ENCODE measurements at regions not wholly inside any gene's neighbourhood (a gene's known extent, or its start where the extent isn't known, plus 50 kb on each side); places are given as distances from the start of the nearest gene placed in this dataset.

DNA sequence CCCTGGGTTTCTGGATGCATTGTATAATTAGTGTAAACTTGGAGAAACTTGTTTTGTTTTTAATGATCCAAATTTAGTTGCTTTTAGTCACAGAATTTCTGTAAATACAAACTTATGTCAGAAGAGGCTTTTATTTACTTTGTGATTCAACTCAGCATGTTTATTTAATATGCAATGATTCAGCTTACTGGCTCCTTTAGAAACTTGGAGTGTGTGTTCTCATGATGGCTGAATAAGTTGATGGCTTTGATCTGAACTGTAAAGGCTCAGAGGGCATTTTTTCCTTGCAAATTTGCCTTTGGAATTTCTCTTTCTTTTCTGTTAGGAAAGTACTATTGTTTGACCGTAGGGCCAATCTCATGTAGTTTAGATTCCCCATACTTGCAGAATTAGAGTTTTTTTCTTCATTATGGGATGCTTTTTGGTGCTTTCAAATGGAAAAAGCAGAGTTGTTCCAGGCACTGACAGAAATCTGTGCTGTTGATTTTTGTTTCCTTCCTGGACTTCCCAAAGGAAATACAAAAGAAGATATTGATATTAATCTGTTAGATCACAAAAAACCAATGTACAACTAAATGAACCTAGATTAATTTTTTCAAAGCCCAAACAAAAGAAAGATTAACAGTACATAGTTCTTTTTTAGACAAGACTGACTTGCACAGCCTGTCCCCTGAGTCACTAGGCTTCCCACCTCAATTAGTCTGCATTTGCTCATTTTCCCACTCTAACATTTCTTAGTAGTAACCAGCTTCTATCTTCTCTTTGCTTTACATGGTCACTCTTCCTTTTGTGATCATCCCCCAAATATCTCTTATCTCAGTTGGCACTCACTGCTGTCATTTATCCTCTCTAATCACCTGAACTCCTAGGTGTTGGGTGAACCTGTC, 96.8 kb upstream of the AGR3 start:
- Histone ChIP-seq H3K4me1 (ENCODE audit: insufficient read depth, low read length) (no peaks in the 10 kb centered on the region), H3K27ac (ENCODE audit: low read depth in 1 of 2, low read length in 2 of 2) (no peak overlapping the region), H3K9me3 (ENCODE audit: control insufficient read depth in 1 of 2, insufficient read depth in 1 of 2, low read length in 2 of 2) (no peaks in the 10 kb centered on the region), H3K27me3 (ENCODE audit: control insufficient read depth in 1 of 2, insufficient read depth in 2 of 2, low read length in 2 of 2) (no peaks in the 10 kb centered on the region), H3K36me3 (ENCODE audit: insufficient read depth, low read length) (no peaks in the 10 kb centered on the region), H3K4me3 (ENCODE audit: low read length) (no peak overlapping the region)
- DNase-seq (no peak), ATAC-seq (ENCODE audit: poor library complexity) (no peak)
- Mint-ChIP-seq H3K27ac (no peak overlapping the region), H3K27me3 (peaks cover 5% of the 10 kb centered on the region), H3K4me3 (no peak overlapping the region), H3K4me1 (ENCODE audit: low read depth) (peaks cover 7% of the 10 kb centered on the region), H3K9me3 (no peaks in the 10 kb centered on the region), H3K36me3 (ENCODE audit: low read depth) (no peaks in the 10 kb centered on the region)
- TF ChIP-seq, protein P1, sequence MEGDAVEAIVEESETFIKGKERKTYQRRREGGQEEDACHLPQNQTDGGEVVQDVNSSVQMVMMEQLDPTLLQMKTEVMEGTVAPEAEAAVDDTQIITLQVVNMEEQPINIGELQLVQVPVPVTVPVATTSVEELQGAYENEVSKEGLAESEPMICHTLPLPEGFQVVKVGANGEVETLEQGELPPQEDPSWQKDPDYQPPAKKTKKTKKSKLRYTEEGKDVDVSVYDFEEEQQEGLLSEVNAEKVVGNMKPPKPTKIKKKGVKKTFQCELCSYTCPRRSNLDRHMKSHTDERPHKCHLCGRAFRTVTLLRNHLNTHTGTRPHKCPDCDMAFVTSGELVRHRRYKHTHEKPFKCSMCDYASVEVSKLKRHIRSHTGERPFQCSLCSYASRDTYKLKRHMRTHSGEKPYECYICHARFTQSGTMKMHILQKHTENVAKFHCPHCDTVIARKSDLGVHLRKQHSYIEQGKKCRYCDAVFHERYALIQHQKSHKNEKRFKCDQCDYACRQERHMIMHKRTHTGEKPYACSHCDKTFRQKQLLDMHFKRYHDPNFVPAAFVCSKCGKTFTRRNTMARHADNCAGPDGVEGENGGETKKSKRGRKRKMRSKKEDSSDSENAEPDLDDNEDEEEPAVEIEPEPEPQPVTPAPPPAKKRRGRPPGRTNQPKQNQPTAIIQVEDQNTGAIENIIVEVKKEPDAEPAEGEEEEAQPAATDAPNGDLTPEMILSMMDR (IDR thresholded peaks at IDR 0.05) = no peak
- CTCF ChIA-PET = no interaction called here
- intact Hi-C loops (cut with DNase I, micrococcal nuclease) = no loop called here
- POLR2A ChIA-PET = no interaction called here

DNA sequence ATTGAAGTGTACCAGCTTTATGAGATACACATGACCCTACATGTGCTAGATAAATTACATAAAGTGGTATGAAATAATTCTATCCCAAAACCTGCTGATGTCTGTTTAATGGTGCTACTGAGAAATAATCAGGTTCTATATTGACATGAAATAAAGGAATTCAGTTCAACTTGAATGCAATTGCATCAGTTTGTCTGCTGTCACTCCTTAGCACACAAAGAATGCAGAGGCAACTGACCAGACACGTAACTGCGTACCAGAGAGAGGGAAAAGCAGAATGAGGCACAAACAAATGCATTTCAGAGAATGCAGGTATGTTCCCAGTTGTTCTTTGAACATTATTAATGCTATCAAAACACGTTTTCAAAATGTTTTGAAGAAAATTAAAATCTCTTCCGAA, 98.8 kb upstream of the AGR3 start:
- ATAC-seq (ENCODE audit: poor library complexity) (no peak), DNase-seq (no peak)
- no peaks in the 10 kb centered on the region for H3K9me3 Mint-ChIP-seq
- TF ChIP-seq, protein P1 (IDR thresholded peaks at IDR 0.05) = no peak
- peaks cover 5% of the 10 kb centered on the region for H3K27me3 Mint-ChIP-seq
- intact Hi-C loops (cut with DNase I, micrococcal nuclease) = loop anchor here (5.0 to 10.0 kb wide), 5 partner anchors 322 to 667 kb away; no protein-coding TSS in a partner anchor
- no peaks in the 10 kb centered on the region for H3K36me3 Mint-ChIP-seq (ENCODE audit: low read depth)
- CTCF ChIA-PET = no interaction called here
- Histone ChIP-seq H3K4me1 (ENCODE audit: insufficient read depth, low read length) (no peaks in the 10 kb centered on the region), H3K36me3 (ENCODE audit: insufficient read depth, low read length) (no peaks in the 10 kb centered on the region), H3K4me3 (ENCODE audit: low read length) (no peak overlapping the region), H3K27ac (ENCODE audit: low read depth in 1 of 2, low read length in 2 of 2) (no peak overlapping the region), H3K27me3 (ENCODE audit: control insufficient read depth in 1 of 2, insufficient read depth in 2 of 2, low read length in 2 of 2) (no peaks in the 10 kb centered on the region), H3K9me3 (ENCODE audit: control insufficient read depth in 1 of 2, insufficient read depth in 1 of 2, low read length in 2 of 2) (no peaks in the 10 kb centered on the region)
- H3K4me3 Mint-ChIP-seq = no peak overlapping the region
- peaks cover 5% of the 10 kb centered on the region for H3K4me1 Mint-ChIP-seq (ENCODE audit: low read depth)
- POLR2A ChIA-PET = no interaction called here
- H3K27ac Mint-ChIP-seq = no peak overlapping the region

DNA sequence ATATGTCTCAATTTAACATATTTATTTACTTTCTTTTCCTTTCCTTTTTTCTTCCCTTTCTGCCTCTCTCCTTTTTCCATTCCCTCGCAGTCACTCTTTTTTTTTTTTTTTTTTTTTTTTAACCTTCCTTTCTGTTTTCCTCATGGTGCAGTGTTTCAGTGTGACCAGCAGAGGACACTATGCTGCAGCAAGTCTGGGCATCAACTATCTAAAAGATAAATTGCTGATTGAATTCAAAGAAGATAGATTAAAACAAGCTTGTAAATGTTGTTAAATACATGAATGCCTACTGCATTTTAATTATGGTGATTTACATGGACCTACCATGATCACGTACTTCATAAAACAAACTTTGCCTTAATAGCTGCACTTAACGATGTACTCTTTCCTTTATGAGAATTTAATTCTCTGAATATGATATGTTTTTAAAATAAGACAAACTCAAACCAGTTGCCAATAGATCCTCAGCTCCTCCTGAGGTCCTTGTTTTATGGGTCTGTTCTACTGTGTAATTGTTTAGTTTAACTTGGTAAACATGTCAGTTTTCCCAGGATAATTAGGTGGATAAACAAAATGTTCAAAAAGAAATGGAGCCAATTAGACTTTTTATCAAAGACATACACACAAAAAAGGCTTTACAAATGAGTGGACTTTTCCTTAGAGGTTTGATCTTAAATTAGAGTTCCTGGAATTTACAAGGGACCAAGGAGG, 101.0 kb upstream of the AGR3 start:
- Mint-ChIP-seq H3K9me3 (no peaks in the 10 kb centered on the region), H3K4me3 (no peak overlapping the region), H3K4me1 (ENCODE audit: low read depth) (no peaks in the 10 kb centered on the region), H3K27me3 (peaks cover 5% of the 10 kb centered on the region), H3K27ac (no peak overlapping the region), H3K36me3 (ENCODE audit: low read depth) (no peaks in the 10 kb centered on the region)
- H3K27me3 ChIP-seq (ENCODE audit: control insufficient read depth in 1 of 2, insufficient read depth in 2 of 2, low read length in 2 of 2) = no peaks in the 10 kb centered on the region
- H3K4me1 ChIP-seq (ENCODE audit: insufficient read depth, low read length) = no peaks in the 10 kb centered on the region
- DNase-seq (peak in 10 of 14 experiments; percentile 1 to 68 (median 8)), ATAC-seq (ENCODE audit: poor library complexity) (no peak)
- no peaks in the 10 kb centered on the region for H3K9me3 ChIP-seq (ENCODE audit: control insufficient read depth in 1 of 2, insufficient read depth in 1 of 2, low read length in 2 of 2)
- intact Hi-C loops (cut with DNase I, micrococcal nuclease) = loop anchor here (1.0 to 10.0 kb wide), 6 partner anchors 316 to 665 kb away; partner anchors contain the start of gene AHR (in 1 of the 2)
- H3K4me3 ChIP-seq (ENCODE audit: low read length) = no peak overlapping the region
- POLR2A ChIA-PET = no interaction called here
- H3K27ac ChIP-seq (ENCODE audit: low read depth in 1 of 2, low read length in 2 of 2) = no peak overlapping the region
- H3K36me3 ChIP-seq (ENCODE audit: insufficient read depth, low read length) = no peaks in the 10 kb centered on the region
- TF ChIP-seq, protein P1 (IDR thresholded peaks at IDR 0.05) = peak; percentile 97
- CTCF ChIA-PET = interaction anchor here (0.6 to 1.3 kb wide), 17 partner anchors 15 to 1229 kb away, joined by 3 to 13 read pairs (median 4); no protein-coding TSS in a partner anchor

Measured in CD4-positive, alpha-beta T cell (primary cell).